Hepatocyte (in vitro differentiated cells): ENCODE measurements at regions not wholly inside any gene's neighbourhood (a gene's known extent, or its start where the extent isn't known, plus 50 kb on each side); places are given as distances from the start of the nearest gene placed in this dataset.

Experiments
- CTCF ChIP-seq: fragments of 200-600 bp; sonication (generic); IDR thresholded peaks from 2 replicates; pipeline ENCODE4 v1.5.1; 2016; ENCODE audit warnings: antibody characterized with exemption, mild to moderate bottlenecking; ENCODE audit not compliant: poor library complexity
- EZH2phosphoT487 ChIP-seq: fragments of 200-600 bp; sonication (generic); IDR thresholded peaks from one replicate; pipeline ENCODE4 v1.6.1; 2018; ENCODE audit warnings: antibody characterized with exemption, mild to moderate bottlenecking, low read depth, moderate library complexity; ENCODE audit not compliant: unreplicated experiment, severe bottlenecking

- TF ChIP-seq CTCF (no peak), EZH2phosphoT487 (no peak)
Measured at GRCh38 chr14:89617481-89618329, 200.7 kb upstream of the FOXN3 start.
